ENCODE measurements at regions not wholly inside any gene's neighbourhood (a gene's known extent, or its start where the extent isn't known, plus 50 kb on each side); places are given as distances from the start of the nearest gene placed in this dataset.

- Histone ChIP-seq H3K4me1 (ENCODE audit: insufficient read depth, low read length) (no peaks in the 10 kb centered on the region), H3K36me3 (ENCODE audit: insufficient read depth, low read length) (no peaks in the 10 kb centered on the region), H3K9ac (ENCODE audit: low read depth, low read length) (no peak overlapping the region), H3K9me3 (ENCODE audit: control insufficient read depth, insufficient read depth, low read length) (no peaks in the 10 kb centered on the region)
These were observed 55.0 kb downstream of the PMAIP1 start for GRCh38 chr18:59954755-59955156.

GRCh38 chr18:59954241-59954640 lies 54.4 kb downstream of the PMAIP1 start:
- Histone ChIP-seq H3K9me3 (ENCODE audit: control insufficient read depth, insufficient read depth, low read length) (no peaks in the 10 kb centered on the region), H3K9ac (ENCODE audit: low read depth, low read length) (no peak overlapping the region), H3K36me3 (ENCODE audit: insufficient read depth, low read length) (no peaks in the 10 kb centered on the region), H3K4me1 (ENCODE audit: insufficient read depth, low read length) (no peaks in the 10 kb centered on the region)
